Transverse colon (tissue), 4 donors: ENCODE measurements at regions not wholly inside any gene's neighbourhood (a gene's known extent, or its start where the extent isn't known, plus 50 kb on each side); places are given as distances from the start of the nearest gene placed in this dataset.

Source experiments
- EP300 ChIP-seq: sonication (generic); formaldehyde crosslinking; IDR thresholded peaks from one replicate; pipeline ENCODE4 v1.6.1; 2017; ENCODE audit warnings: antibody characterized with exemption, low read depth
- POLR2A ChIP-seq: fragments of 450-650 bp; IDR thresholded peaks from one replicate; pipeline ENCODE4 v1.6.1; 2016; ENCODE audit warnings: antibody characterized with exemption, mild to moderate bottlenecking, moderate library complexity
- POLR2AphosphoS5 ChIP-seq, 3 donors: sonication (generic); formaldehyde crosslinking; IDR thresholded peaks; one replicate each; pipeline ENCODE4 v1.6.1; 2016; ENCODE audit warnings: antibody characterized with exemption in 3 of 3
- TF ChIP-seq, protein P1 (sequence below), 5 experiments: fragments of 200-600 bp in 3 of 5; fragments of 450-650 bp in 2 of 5; sonication (generic) in 3 of 5; IDR thresholded peaks; 1 replicate in 2 of 5; 2 replicates in 3 of 5; pipeline ENCODE4 v1.5.1; 2016 to 2017; ENCODE audit warnings: antibody characterized with exemption in 5 of 5, inconsistent platforms in 3 of 5, mild to moderate bottlenecking in 2 of 5, moderate library complexity in 1 of 5

DNA sequence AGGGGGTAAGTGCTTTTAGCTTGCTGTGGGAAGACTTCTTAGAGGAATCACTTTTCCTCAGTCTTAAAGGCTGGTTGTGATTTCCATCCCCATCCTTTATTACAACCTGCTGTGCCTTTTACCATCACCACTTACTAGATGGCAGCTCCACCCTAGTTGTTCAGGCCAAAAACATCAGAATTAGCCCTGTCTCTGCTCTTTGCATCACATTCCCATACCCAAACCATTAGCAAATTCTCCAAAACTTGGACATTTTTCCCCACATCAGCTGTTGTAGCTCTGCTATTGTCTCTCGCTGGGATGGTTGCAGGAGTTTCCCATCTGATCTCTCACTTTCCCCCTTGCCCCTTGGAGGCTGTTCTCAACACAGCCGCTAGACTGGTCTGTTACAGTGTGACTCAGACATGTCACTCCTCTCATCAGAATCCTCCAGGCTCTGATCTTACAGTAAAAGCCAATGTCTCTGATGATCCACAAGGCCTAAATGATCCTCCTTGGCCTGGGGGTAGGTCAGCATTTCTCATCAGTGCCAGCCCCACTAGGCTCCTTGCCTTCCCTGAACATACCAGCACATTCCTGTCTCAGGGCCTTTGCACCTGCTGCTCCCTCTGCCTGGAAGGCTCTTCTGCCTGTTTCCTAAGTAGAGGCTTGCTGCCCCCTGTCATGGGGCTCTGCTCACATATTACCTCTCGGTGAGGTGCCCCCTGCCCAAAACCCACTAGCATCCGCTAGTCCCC is 102.5 kb downstream of the BEGAIN start:
- TF ChIP-seq, protein P1, sequence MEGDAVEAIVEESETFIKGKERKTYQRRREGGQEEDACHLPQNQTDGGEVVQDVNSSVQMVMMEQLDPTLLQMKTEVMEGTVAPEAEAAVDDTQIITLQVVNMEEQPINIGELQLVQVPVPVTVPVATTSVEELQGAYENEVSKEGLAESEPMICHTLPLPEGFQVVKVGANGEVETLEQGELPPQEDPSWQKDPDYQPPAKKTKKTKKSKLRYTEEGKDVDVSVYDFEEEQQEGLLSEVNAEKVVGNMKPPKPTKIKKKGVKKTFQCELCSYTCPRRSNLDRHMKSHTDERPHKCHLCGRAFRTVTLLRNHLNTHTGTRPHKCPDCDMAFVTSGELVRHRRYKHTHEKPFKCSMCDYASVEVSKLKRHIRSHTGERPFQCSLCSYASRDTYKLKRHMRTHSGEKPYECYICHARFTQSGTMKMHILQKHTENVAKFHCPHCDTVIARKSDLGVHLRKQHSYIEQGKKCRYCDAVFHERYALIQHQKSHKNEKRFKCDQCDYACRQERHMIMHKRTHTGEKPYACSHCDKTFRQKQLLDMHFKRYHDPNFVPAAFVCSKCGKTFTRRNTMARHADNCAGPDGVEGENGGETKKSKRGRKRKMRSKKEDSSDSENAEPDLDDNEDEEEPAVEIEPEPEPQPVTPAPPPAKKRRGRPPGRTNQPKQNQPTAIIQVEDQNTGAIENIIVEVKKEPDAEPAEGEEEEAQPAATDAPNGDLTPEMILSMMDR (IDR thresholded peaks at IDR 0.05), result no peak
- no peak for TF ChIP-seq EP300
- no peak for TF ChIP-seq POLR2AphosphoS5 (IDR thresholded peaks at IDR 0.05)
- TF ChIP-seq POLR2A, result no peak
